SU-DHL-6 (cell line): ENCODE measurements at regions not wholly inside any gene's neighbourhood (a gene's known extent, or its start where the extent isn't known, plus 50 kb on each side); places are given as distances from the start of the nearest gene placed in this dataset.

Experiments
- H2AFZ ChIP-seq: fragments of 200-600 bp; sonication (generic); 2 replicates; pipeline ENCODE4 v1.6.1; 2014; ENCODE audit warnings: low read depth, mild to moderate bottlenecking, moderate library complexity, mixed read lengths, antibody characterized with exemption, low read length; ENCODE audit not compliant: severe bottlenecking
- H3F3A ChIP-seq: fragments of 200-600 bp; shearing (Covaris generic); 2 replicates; pipeline ENCODE4 v1.6.0; 2016; ENCODE audit warnings: antibody characterized with exemption, mild to moderate bottlenecking; ENCODE audit not compliant: insufficient read depth
- H3K27ac ChIP-seq: fragments of 200-600 bp; sonication (generic); 2 replicates; pipeline ENCODE4 v1.5.1; 2016; ENCODE audit warnings: low read depth, mild to moderate bottlenecking, low read length, moderate library complexity, mixed read lengths
- H3K27me3 ChIP-seq: fragments of 200-600 bp; sonication (generic), shearing (Covaris generic); 2 replicates; pipeline ENCODE4 v1.6.0; 2014; ENCODE audit warnings: mild to moderate bottlenecking, low read length
- H3K36me3 ChIP-seq: fragments of 200-600 bp; sonication (generic); 2 replicates; pipeline ENCODE4 v1.6.1; 2014; ENCODE audit warnings: mild to moderate bottlenecking, low read length, mixed read lengths
- H3K4me2 ChIP-seq: fragments of 300-600, 200-600 bp; shearing (Covaris generic), sonication (generic); 2 replicates; pipeline ENCODE4 v1.6.0; 2014; ENCODE audit warnings: low read length, low read depth, mild to moderate bottlenecking; ENCODE audit not compliant: poor library complexity, severe bottlenecking
- H3K4me3 ChIP-seq: fragments of 200-600 bp; sonication (generic); 2 replicates; pipeline ENCODE4 v1.5.1; 2014; ENCODE audit warnings: antibody characterized with exemption, low read length, mild to moderate bottlenecking, mixed read lengths; ENCODE audit not compliant: insufficient read depth, poor library complexity, severe bottlenecking
- H3K79me2 ChIP-seq: fragments of 200-600 bp; sonication (generic); 2 replicates; pipeline ENCODE4 v1.6.1; 2014; ENCODE audit warnings: mild to moderate bottlenecking, low read length, moderate library complexity; ENCODE audit not compliant: insufficient read depth
- H3K9ac ChIP-seq: fragments of 200-600 bp; sonication (generic); 2 replicates; pipeline ENCODE4 v1.7.0; 2014; ENCODE audit warnings: mild to moderate bottlenecking, low read length
- H3K9me2 ChIP-seq: fragments of 200-600 bp; sonication (generic); replicated peaks from 2 replicates; pipeline ENCODE4 v1.6.1; 2014; ENCODE audit warnings: low read length; ENCODE audit not compliant: insufficient read depth
- H3K9me3 ChIP-seq: fragments of 200-600 bp; sonication (generic); 2 replicates; pipeline ENCODE4 v1.6.1; 2014; ENCODE audit warnings: low read length, mixed read lengths; ENCODE audit not compliant: insufficient read depth
- H4K20me1 ChIP-seq: fragments of 200-600 bp; sonication (generic); 2 replicates; pipeline ENCODE4 v1.6.1; 2014; ENCODE audit warnings: low read depth, mild to moderate bottlenecking, antibody characterized with exemption, low read length, moderate library complexity, mixed read lengths
- EZH2phosphoT487 ChIP-seq: fragments of 200-600 bp; sonication (generic), shearing (Covaris generic); conservative IDR thresholded peaks from 2 replicates; pipeline ENCODE4 v1.6.1; 2018; ENCODE audit warnings: mild to moderate bottlenecking, antibody characterized with exemption, low read length, moderate library complexity, mixed read lengths
- TF ChIP-seq, protein P1 (sequence below): fragments of 200-600 bp; sonication (generic); IDR thresholded peaks from one replicate; pipeline ENCODE4 v1.5.1; 2017; ENCODE audit warnings: antibody characterized with exemption, mild to moderate bottlenecking, low read length, moderate library complexity; ENCODE audit not compliant: insufficient read depth, poor library complexity, severe bottlenecking

GRCh38 chr5:56344594-56344993 is 111.5 kb upstream of the ANKRD55 start:
- H3K9me2 ChIP-seq = no peaks in the 10 kb centered on the region
- no peak overlapping the region for H2AFZ ChIP-seq
- TF ChIP-seq, protein P1, sequence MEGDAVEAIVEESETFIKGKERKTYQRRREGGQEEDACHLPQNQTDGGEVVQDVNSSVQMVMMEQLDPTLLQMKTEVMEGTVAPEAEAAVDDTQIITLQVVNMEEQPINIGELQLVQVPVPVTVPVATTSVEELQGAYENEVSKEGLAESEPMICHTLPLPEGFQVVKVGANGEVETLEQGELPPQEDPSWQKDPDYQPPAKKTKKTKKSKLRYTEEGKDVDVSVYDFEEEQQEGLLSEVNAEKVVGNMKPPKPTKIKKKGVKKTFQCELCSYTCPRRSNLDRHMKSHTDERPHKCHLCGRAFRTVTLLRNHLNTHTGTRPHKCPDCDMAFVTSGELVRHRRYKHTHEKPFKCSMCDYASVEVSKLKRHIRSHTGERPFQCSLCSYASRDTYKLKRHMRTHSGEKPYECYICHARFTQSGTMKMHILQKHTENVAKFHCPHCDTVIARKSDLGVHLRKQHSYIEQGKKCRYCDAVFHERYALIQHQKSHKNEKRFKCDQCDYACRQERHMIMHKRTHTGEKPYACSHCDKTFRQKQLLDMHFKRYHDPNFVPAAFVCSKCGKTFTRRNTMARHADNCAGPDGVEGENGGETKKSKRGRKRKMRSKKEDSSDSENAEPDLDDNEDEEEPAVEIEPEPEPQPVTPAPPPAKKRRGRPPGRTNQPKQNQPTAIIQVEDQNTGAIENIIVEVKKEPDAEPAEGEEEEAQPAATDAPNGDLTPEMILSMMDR = no peak
- TF ChIP-seq EZH2phosphoT487 = no peak
- no peak overlapping the region for H3K4me3 ChIP-seq
- no peaks in the 10 kb centered on the region for H3F3A ChIP-seq
- no peak overlapping the region for H3K9ac ChIP-seq
- no peaks in the 10 kb centered on the region for H3K27me3 ChIP-seq
- H4K20me1 ChIP-seq = no peaks in the 10 kb centered on the region
- no peak overlapping the region for H3K4me2 ChIP-seq
- H3K36me3 ChIP-seq = no peaks in the 10 kb centered on the region
- H3K9me3 ChIP-seq = no peaks in the 10 kb centered on the region
- H3K27ac ChIP-seq = no peak overlapping the region
- H3K79me2 ChIP-seq = no peaks in the 10 kb centered on the region

DNA sequence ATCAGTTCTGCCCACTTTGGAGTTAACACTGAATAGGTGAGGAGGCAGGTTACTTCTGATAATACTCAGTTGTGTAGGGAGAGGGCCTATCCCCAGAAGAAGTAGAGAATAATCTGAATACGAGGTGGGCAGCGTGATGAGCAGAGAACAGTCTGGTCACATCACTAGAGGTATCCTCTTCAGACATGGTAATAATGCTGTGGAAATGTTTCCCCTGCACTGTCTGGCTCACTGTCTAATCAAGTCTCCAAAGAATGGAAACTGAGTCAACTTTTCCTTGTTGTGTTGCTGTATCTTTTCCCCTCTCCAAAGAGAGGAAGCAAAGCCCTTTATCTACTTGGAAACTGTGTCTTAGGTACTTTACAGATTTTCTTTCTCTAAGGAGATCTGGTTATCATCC is 110.9 kb upstream of the ANKRD55 start:
- Histone ChIP-seq H4K20me1 (no peaks in the 10 kb centered on the region), H3K27ac (no peak overlapping the region), H3K36me3 (no peaks in the 10 kb centered on the region), H3K9me2 (no peaks in the 10 kb centered on the region), H3K4me3 (no peak overlapping the region), H3K27me3 (no peaks in the 10 kb centered on the region), H3K9ac (no peak overlapping the region), H3K4me2 (no peak overlapping the region), H2AFZ (no peak overlapping the region), H3K79me2 (no peaks in the 10 kb centered on the region), H3F3A (no peaks in the 10 kb centered on the region), H3K9me3 (no peaks in the 10 kb centered on the region)
- no peak for TF ChIP-seq EZH2phosphoT487
- TF ChIP-seq, protein P1 = no peak

- Histone ChIP-seq H3K9me3 (no peaks in the 10 kb centered on the region), H3K4me3 (no peak overlapping the region)
These were observed 109.5 kb upstream of the ANKRD55 start for GRCh38 chr5:56342616-56343015.

More at GRCh38 chr5:56342616-56343015, 109.5 kb upstream of the ANKRD55 start:
- no peak overlapping the region for H3K27ac ChIP-seq
- H3K79me2 ChIP-seq = no peaks in the 10 kb centered on the region
- H2AFZ ChIP-seq = no peak overlapping the region
- no peaks in the 10 kb centered on the region for H4K20me1 ChIP-seq
- H3K9me2 ChIP-seq = no peaks in the 10 kb centered on the region
- no peaks in the 10 kb centered on the region for H3K36me3 ChIP-seq
- H3K4me2 ChIP-seq = no peak overlapping the region
- TF ChIP-seq, protein P1 = no peak
- no peak for TF ChIP-seq EZH2phosphoT487
- no peaks in the 10 kb centered on the region for H3F3A ChIP-seq
- H3K9ac ChIP-seq = no peak overlapping the region
- no peaks in the 10 kb centered on the region for H3K27me3 ChIP-seq
